ENCODE measurements at regions not wholly inside any gene's neighbourhood (a gene's known extent, or its start where the extent isn't known, plus 50 kb on each side); places are given as distances from the start of the nearest gene placed in this dataset.

GRCh38 chr4:106810122-106810521, 226.0 kb downstream of the DKK2 start:
- no peak for TF ChIP-seq CTCF (IDR thresholded peaks at IDR 0.05)
- no peak for TF ChIP-seq ZFX (IDR thresholded peaks at IDR 0.05; ENCODE audit: borderline replicate concordance)
